GM12878 (cell line): ENCODE measurements at regions not wholly inside any gene's neighbourhood (a gene's known extent, or its start where the extent isn't known, plus 50 kb on each side); places are given as distances from the start of the nearest gene placed in this dataset.

ENCODE experiments used
- ATAC-seq: fragments of 200-7000 bp; cut with Tn5 transposase; 3 replicates; pipeline ENCODE4 v1.9.1; 2020; ENCODE audit warnings: mild to moderate bottlenecking, moderate library complexity
- BruUV-seq: library from RNA; stranded (reverse); fragments of 400-500 nt; replicated peaks from 2 replicates; lab custom pipeline; 2021; lab: Mats Ljungman, UMichigan
- CTCF ChIA-PET: fragments of 300-600 bp; sonication (Branson Sonifier 250); formaldehyde crosslinking; extraction: SDS; loops from one replicate; lab custom pipeline; 2021; ENCODE audit warnings: inconsistent platforms; lab: Yijun Ruan, JAX
- POLR2A ChIA-PET: fragments of 350-600 bp; formaldehyde crosslinking; extraction: SDS; loops from one replicate; lab custom pipeline; 2021; ENCODE audit warnings: inconsistent platforms; lab: Charles Lee
- RAD21 ChIA-PET: fragments of 300-600 bp; sonication (Branson Sonifier 250); formaldehyde crosslinking; loops from one replicate; lab custom pipeline; 2023; ENCODE audit warnings: antibody characterized with exemption; ENCODE audit not compliant: unreplicated experiment; lab: Charles Lee
- SMC1A ChIA-PET: fragments of 300-600 bp; sonication (Branson Sonifier 250); formaldehyde crosslinking; loops from one replicate; lab custom pipeline; 2023; ENCODE audit not compliant: unreplicated experiment, uncharacterized antibody; lab: Charles Lee
- DNase-seq: peaks from one replicate; pipeline ENCODE4 v3.0.0-alpha.2; 2011; ENCODE audit warnings: low read depth, low spot score
- FAIRE-seq: peaks from 3 replicates; lab custom pipeline; 2011; peaks lifted over from hg19 to GRCh38; lab: Jason Lieb, UNC
- H2AFZ ChIP-seq: 2 replicates; pipeline ENCODE4 v1.6.0; 2011; ENCODE audit warnings: low read depth, low read length, control low read depth; ENCODE audit not compliant: control insufficient read depth
- H3K27ac ChIP-seq: 2 replicates; pipeline ENCODE4 v1.5.1; 2011; ENCODE audit warnings: control low read depth; ENCODE audit not compliant: control insufficient read depth, insufficient read depth
- H3K27me3 ChIP-seq, 2 experiments: replicated peaks in 1 of 2; 2 replicates each; pipeline versions ENCODE4 v1.6.0 to v1.6.1; 2011; ENCODE audit warnings: low read length in 1 of 2; ENCODE audit not compliant: control insufficient read depth in 2 of 2, insufficient read depth in 2 of 2
- H3K36me3 ChIP-seq, 2 experiments: 2 replicates each; pipeline ENCODE4 v1.5.1; 2011; ENCODE audit warnings: low read length in 1 of 2; ENCODE audit not compliant: control insufficient read depth in 2 of 2, insufficient read depth in 2 of 2
- H3K4me1 ChIP-seq: 2 replicates; pipeline ENCODE4 v1.6.1; 2011; ENCODE audit warnings: mild to moderate bottlenecking, low read length, moderate library complexity, mixed read lengths; ENCODE audit not compliant: control insufficient read depth, insufficient read depth
- H3K4me2 ChIP-seq: 2 replicates; pipeline ENCODE4 v1.6.0; 2011; ENCODE audit warnings: control low read depth; ENCODE audit not compliant: control insufficient read depth, insufficient read depth
- H3K4me3 ChIP-seq: fragments of 200-600 bp; sonication (generic); 2 replicates; pipeline ENCODE4 v1.5.1; 2016
- H3K79me2 ChIP-seq: 2 replicates; pipeline ENCODE4 v1.6.0; 2011; ENCODE audit warnings: low read length; ENCODE audit not compliant: control insufficient read depth, insufficient read depth
- H3K9ac ChIP-seq: 2 replicates; pipeline ENCODE4 v1.8.0; 2011; ENCODE audit warnings: low read length, control low read depth, mixed read lengths; ENCODE audit not compliant: control insufficient read depth, insufficient read depth
- H3K9me3 ChIP-seq: replicated peaks from 3 replicates; pipeline ENCODE4 v1.5.1; 2011; ENCODE audit warnings: mild to moderate bottlenecking, low read length; ENCODE audit not compliant: control insufficient read depth, insufficient read depth
- H4K20me1 ChIP-seq: 2 replicates; pipeline ENCODE4 v1.6.0; 2011; ENCODE audit not compliant: control insufficient read depth, insufficient read depth
- CHD2 ChIP-seq: IDR thresholded peaks from 2 replicates; pipeline ENCODE4 v1.6.1; 2011; ENCODE audit warnings: low read depth, low read length, improper control_type of control experiment, borderline replicate concordance
- MTA2 ChIP-seq: fragments of 450-650 bp; IDR thresholded peaks from 2 replicates; pipeline ENCODE4 v1.6.1; 2016; ENCODE audit warnings: low read depth, mild to moderate bottlenecking, moderate library complexity
- RAD21 ChIP-seq: IDR thresholded peaks from 2 replicates; pipeline ENCODE4 v1.6.1; 2011; ENCODE audit warnings: mild to moderate bottlenecking, low read depth, low read length, moderate library complexity; ENCODE audit not compliant: insufficient read depth
- RFX5 ChIP-seq: IDR thresholded peaks from 2 replicates; pipeline ENCODE4 v1.6.1; 2011; ENCODE audit warnings: low read depth, low read length, improper control_type of control experiment
- WGBS: methylation state at CpG from one replicate; pipeline ENCODE4 v1.1.6; 2016; ENCODE audit warnings: low lambda C conversion rate; ENCODE audit not compliant: insufficient replicate concordance, insufficient coverage; ENCODE audit errors: missing lambda C conversion rate; 5-methylcytosine and 5-hydroxymethylcytosine counted together
- in situ Hi-C: fragments of 300-500 bp; cut with MboI; formaldehyde crosslinking; loops from 9 replicates; pipeline ENCODE4 v1.14.3; 2018; ENCODE audit warnings: mixed read lengths
- intact Hi-C: fragments of 100-400 bp; cut with micrococcal nuclease; formaldehyde crosslinking; loops from one replicate; pipeline ENCODE4 v1.14.2; 2022; ENCODE audit not compliant: unreplicated experiment
- TF ChIP-seq, protein P1 (sequence below): fragments of 450-650 bp; conservative IDR thresholded peaks from 2 replicates; pipeline ENCODE4 v1.6.1; 2017; ENCODE audit warnings: mild to moderate bottlenecking, moderate library complexity
- TF ChIP-seq, protein P2 (sequence below): fragments of 450-650 bp; IDR thresholded peaks from 2 replicates; pipeline ENCODE4 v1.6.1; 2018; ENCODE audit warnings: mild to moderate bottlenecking, low read depth, moderate library complexity; ENCODE audit not compliant: partially characterized antibody
- TF ChIP-seq, protein P3 (sequence below): fragments of 450-650 bp; IDR thresholded peaks from 2 replicates; pipeline ENCODE4 v1.6.1; 2017; ENCODE audit warnings: mild to moderate bottlenecking

DNA sequence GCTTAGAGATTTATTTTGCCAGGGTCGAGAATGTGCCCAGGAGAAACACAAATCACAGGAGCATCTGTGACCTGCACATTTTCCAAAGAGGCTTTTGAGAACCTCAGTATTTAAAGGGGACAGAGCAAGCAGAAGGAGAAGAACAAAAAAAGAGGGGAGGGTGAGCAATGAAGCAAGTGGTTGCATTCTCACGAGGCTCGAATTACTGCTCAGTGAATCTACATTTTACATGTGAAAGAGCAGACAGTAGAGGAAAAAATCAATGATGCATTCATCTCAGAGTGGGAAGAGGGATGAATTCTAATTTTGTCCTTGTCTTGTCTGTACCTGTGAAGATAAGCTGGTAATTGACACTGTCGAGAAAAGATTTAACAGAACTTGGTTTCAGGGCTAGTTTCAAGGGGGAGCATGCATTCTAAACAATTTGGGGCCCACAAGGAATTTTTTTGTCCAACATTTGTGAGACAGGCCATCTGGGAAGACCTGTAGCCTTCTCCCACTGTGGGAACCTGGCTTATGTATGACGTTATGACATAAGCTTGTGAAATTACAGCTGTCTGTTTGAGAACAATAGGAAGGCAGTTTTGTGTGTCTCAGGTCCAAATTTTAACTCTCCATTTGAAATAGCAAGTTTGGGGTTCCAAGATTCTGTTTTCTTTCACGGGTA lies 855.1 kb downstream of the SLITRK5 start:
- Histone ChIP-seq H3K4me1 (no peaks in the 10 kb centered on the region), H4K20me1 (no peaks in the 10 kb centered on the region)
- TF ChIP-seq RAD21 (no peak), CHD2 (no peak), RFX5 (no peak), MTA2 (no peak)
- TF ChIP-seq, protein P1, sequence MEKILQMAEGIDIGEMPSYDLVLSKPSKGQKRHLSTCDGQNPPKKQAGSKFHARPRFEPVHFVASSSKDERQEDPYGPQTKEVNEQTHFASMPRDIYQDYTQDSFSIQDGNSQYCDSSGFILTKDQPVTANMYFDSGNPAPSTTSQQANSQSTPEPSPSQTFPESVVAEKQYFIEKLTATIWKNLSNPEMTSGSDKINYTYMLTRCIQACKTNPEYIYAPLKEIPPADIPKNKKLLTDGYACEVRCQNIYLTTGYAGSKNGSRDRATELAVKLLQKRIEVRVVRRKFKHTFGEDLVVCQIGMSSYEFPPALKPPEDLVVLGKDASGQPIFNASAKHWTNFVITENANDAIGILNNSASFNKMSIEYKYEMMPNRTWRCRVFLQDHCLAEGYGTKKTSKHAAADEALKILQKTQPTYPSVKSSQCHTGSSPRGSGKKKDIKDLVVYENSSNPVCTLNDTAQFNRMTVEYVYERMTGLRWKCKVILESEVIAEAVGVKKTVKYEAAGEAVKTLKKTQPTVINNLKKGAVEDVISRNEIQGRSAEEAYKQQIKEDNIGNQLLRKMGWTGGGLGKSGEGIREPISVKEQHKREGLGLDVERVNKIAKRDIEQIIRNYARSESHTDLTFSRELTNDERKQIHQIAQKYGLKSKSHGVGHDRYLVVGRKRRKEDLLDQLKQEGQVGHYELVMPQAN = no peak
- TF ChIP-seq, protein P2, sequence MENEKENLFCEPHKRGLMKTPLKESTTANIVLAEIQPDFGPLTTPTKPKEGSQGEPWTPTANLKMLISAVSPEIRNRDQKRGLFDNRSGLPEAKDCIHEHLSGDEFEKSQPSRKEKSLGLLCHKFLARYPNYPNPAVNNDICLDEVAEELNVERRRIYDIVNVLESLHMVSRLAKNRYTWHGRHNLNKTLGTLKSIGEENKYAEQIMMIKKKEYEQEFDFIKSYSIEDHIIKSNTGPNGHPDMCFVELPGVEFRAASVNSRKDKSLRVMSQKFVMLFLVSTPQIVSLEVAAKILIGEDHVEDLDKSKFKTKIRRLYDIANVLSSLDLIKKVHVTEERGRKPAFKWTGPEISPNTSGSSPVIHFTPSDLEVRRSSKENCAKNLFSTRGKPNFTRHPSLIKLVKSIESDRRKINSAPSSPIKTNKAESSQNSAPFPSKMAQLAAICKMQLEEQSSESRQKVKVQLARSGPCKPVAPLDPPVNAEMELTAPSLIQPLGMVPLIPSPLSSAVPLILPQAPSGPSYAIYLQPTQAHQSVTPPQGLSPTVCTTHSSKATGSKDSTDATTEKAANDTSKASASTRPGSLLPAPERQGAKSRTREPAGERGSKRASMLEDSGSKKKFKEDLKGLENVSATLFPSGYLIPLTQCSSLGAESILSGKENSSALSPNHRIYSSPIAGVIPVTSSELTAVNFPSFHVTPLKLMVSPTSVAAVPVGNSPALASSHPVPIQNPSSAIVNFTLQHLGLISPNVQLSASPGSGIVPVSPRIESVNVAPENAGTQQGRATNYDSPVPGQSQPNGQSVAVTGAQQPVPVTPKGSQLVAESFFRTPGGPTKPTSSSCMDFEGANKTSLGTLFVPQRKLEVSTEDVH = no peak
- TF ChIP-seq, protein P3, sequence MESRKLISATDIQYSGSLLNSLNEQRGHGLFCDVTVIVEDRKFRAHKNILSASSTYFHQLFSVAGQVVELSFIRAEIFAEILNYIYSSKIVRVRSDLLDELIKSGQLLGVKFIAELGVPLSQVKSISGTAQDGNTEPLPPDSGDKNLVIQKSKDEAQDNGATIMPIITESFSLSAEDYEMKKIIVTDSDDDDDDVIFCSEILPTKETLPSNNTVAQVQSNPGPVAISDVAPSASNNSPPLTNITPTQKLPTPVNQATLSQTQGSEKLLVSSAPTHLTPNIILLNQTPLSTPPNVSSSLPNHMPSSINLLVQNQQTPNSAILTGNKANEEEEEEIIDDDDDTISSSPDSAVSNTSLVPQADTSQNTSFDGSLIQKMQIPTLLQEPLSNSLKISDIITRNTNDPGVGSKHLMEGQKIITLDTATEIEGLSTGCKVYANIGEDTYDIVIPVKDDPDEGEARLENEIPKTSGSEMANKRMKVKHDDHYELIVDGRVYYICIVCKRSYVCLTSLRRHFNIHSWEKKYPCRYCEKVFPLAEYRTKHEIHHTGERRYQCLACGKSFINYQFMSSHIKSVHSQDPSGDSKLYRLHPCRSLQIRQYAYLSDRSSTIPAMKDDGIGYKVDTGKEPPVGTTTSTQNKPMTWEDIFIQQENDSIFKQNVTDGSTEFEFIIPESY = no peak
- TF ChIP-seq, all 136 proteins: peak for 0
- ATAC-seq = no peak
- Histone ChIP-seq H3K79me2 (no peaks in the 10 kb centered on the region), H3K27ac (no peak overlapping the region), H3K4me3 (no peak overlapping the region), H2AFZ (no peak overlapping the region), H3K27me3 (no peaks in the 10 kb centered on the region), H3K4me2 (no peak overlapping the region), H3K9ac (no peak overlapping the region), H3K9me3 (no peaks in the 10 kb centered on the region), H3K36me3 (no peaks in the 10 kb centered on the region)
- in situ Hi-C loops = no loop called here
- intact Hi-C loops = no loop called here
- FAIRE-seq = no peak
- BruUV-seq = no TSS peak
- SMC1A ChIA-PET = no interaction called here
- RAD21 ChIA-PET = no interaction called here
- CTCF ChIA-PET = no interaction called here
- WGBS = 0% methylated on average over 6 of the region's 6 CpGs
- no peak for DNase-seq
- POLR2A ChIA-PET = no interaction called here
